SK-N-MC (cell line): ENCODE measurements at regions not wholly inside any gene's neighbourhood (a gene's known extent, or its start where the extent isn't known, plus 50 kb on each side); places are given as distances from the start of the nearest gene placed in this dataset.

ENCODE experiments used
- EZH2 ChIP-seq: fragments of 200-600 bp; sonication (generic); IDR thresholded peaks from one replicate; pipeline ENCODE4 v1.6.1; 2017; ENCODE audit warnings: antibody characterized with exemption
- FOXP2 ChIP-seq: optimal IDR thresholded peaks from 2 replicates; pipeline ENCODE3; 2011; ENCODE audit warnings: mild to moderate bottlenecking, moderate library complexity; ENCODE audit not compliant: insufficient read depth; ENCODE audit errors: extremely low read length, control extremely low read depth
- POLR2AphosphoS5 ChIP-seq: IDR thresholded peaks from 2 replicates; pipeline ENCODE4 v1.6.1; 2012; ENCODE audit warnings: mild to moderate bottlenecking, low read depth, low read length, borderline replicate concordance

DNA sequence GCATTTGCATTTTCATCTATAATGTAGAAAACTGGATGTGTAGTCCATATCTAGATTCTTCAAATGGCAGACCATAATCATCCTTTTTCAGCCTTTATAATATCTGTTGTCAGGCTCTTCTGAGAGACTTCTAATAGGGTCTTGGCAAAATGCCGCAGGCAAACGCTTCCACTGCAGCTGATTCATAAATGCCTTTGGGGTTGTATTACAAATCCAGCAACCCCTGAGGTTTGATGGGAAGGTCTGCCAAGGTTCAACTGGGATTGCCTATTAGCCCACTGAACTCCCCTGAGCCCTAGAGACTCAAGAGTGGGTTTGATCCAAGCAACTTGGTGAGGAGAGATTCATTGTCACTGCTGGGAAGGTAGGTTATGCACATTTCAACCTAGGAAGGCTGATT, 365.2 kb upstream of the POU3F2 start:
- TF ChIP-seq EZH2: no peak
- TF ChIP-seq POLR2AphosphoS5: no peak
- TF ChIP-seq FOXP2: no peak
